ENCODE measurements at regions not wholly inside any gene's neighbourhood (a gene's known extent, or its start where the extent isn't known, plus 50 kb on each side); places are given as distances from the start of the nearest gene placed in this dataset.

GRCh38 chr10:6771331-6771730 lies 191.3 kb upstream of the PRKCQ start:
- no peak overlapping the region for H3K27ac ChIP-seq (ENCODE audit: low read depth, low read length)
- H3K27me3 Mint-ChIP-seq (ENCODE audit: insufficient read depth) = no peaks in the 10 kb centered on the region
- no peak overlapping the region for H3K4me3 ChIP-seq (ENCODE audit: low read length)
- H3K36me3 Mint-ChIP-seq (ENCODE audit: low read depth) = no peaks in the 10 kb centered on the region
- no peaks in the 10 kb centered on the region for H3K9me3 ChIP-seq (ENCODE audit: control insufficient read depth, low read length)
- 98 to 100% methylated on average over 1 to 3 of the region's 3 CpGs for WGBS, 2 experiments (ENCODE audit: insufficient coverage in 1 of 2, insufficient read length in 1 of 2)
- DNase-seq = no peak
- TF ChIP-seq, protein P1, sequence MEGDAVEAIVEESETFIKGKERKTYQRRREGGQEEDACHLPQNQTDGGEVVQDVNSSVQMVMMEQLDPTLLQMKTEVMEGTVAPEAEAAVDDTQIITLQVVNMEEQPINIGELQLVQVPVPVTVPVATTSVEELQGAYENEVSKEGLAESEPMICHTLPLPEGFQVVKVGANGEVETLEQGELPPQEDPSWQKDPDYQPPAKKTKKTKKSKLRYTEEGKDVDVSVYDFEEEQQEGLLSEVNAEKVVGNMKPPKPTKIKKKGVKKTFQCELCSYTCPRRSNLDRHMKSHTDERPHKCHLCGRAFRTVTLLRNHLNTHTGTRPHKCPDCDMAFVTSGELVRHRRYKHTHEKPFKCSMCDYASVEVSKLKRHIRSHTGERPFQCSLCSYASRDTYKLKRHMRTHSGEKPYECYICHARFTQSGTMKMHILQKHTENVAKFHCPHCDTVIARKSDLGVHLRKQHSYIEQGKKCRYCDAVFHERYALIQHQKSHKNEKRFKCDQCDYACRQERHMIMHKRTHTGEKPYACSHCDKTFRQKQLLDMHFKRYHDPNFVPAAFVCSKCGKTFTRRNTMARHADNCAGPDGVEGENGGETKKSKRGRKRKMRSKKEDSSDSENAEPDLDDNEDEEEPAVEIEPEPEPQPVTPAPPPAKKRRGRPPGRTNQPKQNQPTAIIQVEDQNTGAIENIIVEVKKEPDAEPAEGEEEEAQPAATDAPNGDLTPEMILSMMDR (conservative IDR thresholded peaks at IDR 0.05) = no peak
- no peak overlapping the region for H3K9ac ChIP-seq (ENCODE audit: extremely low read depth, low read length, poor library complexity, severe bottlenecking)
- no peak overlapping the region for H3K27ac Mint-ChIP-seq
- H3K4me1 Mint-ChIP-seq = peaks cover 13% of the 10 kb centered on the region
- no peaks in the 10 kb centered on the region for H3K9me3 Mint-ChIP-seq
- no peak overlapping the region for H3K4me3 Mint-ChIP-seq
- H3K4me1 ChIP-seq (ENCODE audit: control insufficient read depth, insufficient read depth, low read length) = peaks cover 4% of the 10 kb centered on the region
- H3K27me3 ChIP-seq (ENCODE audit: control insufficient read depth, insufficient read depth, low read length, poor library complexity, severe bottlenecking) = no peaks in the 10 kb centered on the region
- H3K36me3 ChIP-seq (ENCODE audit: control insufficient read depth, insufficient read depth, low read length) = no peaks in the 10 kb centered on the region

DNA sequence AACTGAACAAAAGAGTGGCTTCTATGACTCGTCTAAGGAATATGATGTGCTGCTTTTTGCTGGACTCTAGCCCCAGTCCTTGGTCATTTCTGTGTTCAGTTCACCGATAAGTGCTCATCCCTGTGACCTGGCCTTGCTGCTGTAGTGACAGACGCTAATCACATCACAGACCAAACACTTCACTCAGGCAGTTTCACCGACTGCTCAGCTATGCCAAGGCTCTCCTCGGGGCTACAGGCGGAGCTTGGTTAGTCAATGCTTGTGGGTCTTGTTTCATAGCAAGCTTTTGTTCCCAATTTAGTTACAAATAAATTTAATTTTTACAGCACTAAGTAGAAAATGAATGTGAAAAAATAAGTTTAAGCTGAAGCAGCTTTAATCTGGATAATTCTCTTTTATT lies 190.8 kb upstream of the PRKCQ start:
- TF ChIP-seq, protein P1 (conservative IDR thresholded peaks at IDR 0.05) = no peak
- no peak for DNase-seq
- no peaks in the 10 kb centered on the region for H3K9me3 Mint-ChIP-seq
- H3K36me3 ChIP-seq (ENCODE audit: control insufficient read depth, insufficient read depth, low read length) = no peaks in the 10 kb centered on the region
- peaks cover 13% of the 10 kb centered on the region for H3K4me1 Mint-ChIP-seq
- H3K4me1 ChIP-seq (ENCODE audit: control insufficient read depth, insufficient read depth, low read length) = peaks cover 4% of the 10 kb centered on the region
- no peaks in the 10 kb centered on the region for H3K27me3 ChIP-seq (ENCODE audit: control insufficient read depth, insufficient read depth, low read length, poor library complexity, severe bottlenecking)
- H3K27ac Mint-ChIP-seq = no peak overlapping the region
- no peak overlapping the region for H3K9ac ChIP-seq (ENCODE audit: extremely low read depth, low read length, poor library complexity, severe bottlenecking)
- no peaks in the 10 kb centered on the region for H3K9me3 ChIP-seq (ENCODE audit: control insufficient read depth, low read length)
- no peaks in the 10 kb centered on the region for H3K27me3 Mint-ChIP-seq (ENCODE audit: insufficient read depth)
- no peaks in the 10 kb centered on the region for H3K36me3 Mint-ChIP-seq (ENCODE audit: low read depth)
- H3K4me3 Mint-ChIP-seq = no peak overlapping the region
- no peak overlapping the region for H3K27ac ChIP-seq (ENCODE audit: low read depth, low read length)
- no peak overlapping the region for H3K4me3 ChIP-seq (ENCODE audit: low read length)
- 84 to 86% methylated on average over 2 to 6 of the region's 6 CpGs for WGBS, 2 experiments (ENCODE audit: insufficient coverage in 1 of 2, insufficient read length in 1 of 2)

DNA sequence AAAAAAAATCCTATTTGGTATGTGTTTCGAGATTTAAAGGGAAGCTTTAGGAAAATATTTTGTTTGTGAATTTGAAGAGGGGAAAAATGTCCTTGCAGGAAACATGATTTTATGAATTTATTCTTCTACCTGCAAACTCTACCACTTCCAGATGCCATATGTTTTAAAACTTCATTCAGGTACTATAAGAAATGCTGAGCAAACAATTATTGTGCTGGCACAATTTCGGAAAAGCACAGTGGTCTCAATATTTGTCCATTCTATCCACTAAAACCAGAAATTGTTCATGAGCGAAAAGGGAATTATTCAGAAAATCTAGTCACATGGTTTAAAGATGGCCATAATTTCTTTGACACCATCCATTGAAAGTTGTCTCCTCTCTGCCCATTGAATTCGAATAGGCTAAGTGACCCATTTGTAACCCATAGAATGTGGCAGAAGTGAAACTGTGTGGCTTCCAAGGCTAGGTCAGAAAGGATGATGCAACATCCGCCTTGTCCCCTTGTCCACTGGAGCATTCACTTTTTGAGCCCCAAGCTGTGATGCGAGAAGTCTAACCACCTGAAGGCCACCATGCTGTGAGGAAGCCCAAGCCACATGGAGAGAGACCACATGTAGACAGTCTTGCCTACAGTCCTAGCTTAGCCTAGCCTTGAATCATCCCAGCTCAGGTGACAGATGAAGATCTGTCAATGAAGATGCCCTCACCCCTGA lies 189.8 kb upstream of the PRKCQ start:
- H3K27me3 Mint-ChIP-seq (ENCODE audit: insufficient read depth) = no peaks in the 10 kb centered on the region
- Histone ChIP-seq H3K4me3 (ENCODE audit: low read length) (no peak overlapping the region), H3K27me3 (ENCODE audit: control insufficient read depth, insufficient read depth, low read length, poor library complexity, severe bottlenecking) (no peaks in the 10 kb centered on the region), H3K9me3 (ENCODE audit: control insufficient read depth, low read length) (no peaks in the 10 kb centered on the region), H3K9ac (ENCODE audit: extremely low read depth, low read length, poor library complexity, severe bottlenecking) (no peak overlapping the region), H3K36me3 (ENCODE audit: control insufficient read depth, insufficient read depth, low read length) (no peaks in the 10 kb centered on the region), H3K27ac (ENCODE audit: low read depth, low read length) (no peak overlapping the region), H3K4me1 (ENCODE audit: control insufficient read depth, insufficient read depth, low read length) (peaks cover 4% of the 10 kb centered on the region)
- DNase-seq = no peak
- peaks cover 13% of the 10 kb centered on the region for H3K4me1 Mint-ChIP-seq
- TF ChIP-seq, protein P1 (conservative IDR thresholded peaks at IDR 0.05) = no peak
- no peaks in the 10 kb centered on the region for H3K9me3 Mint-ChIP-seq
- no peaks in the 10 kb centered on the region for H3K36me3 Mint-ChIP-seq (ENCODE audit: low read depth)
- H3K27ac Mint-ChIP-seq = no peak overlapping the region
- H3K4me3 Mint-ChIP-seq = no peak overlapping the region
- WGBS, 2 experiments (ENCODE audit: insufficient coverage in 1 of 2, insufficient read length in 1 of 2) = 88 to 90% methylated on average over 4 to 6 of the region's 6 CpGs

Measured in endodermal cell (in vitro differentiated cells).